ENCODE measurements at regions not wholly inside any gene's neighbourhood (a gene's known extent, or its start where the extent isn't known, plus 50 kb on each side); places are given as distances from the start of the nearest gene placed in this dataset.
A peak's percentile ranks its signal among the peaks of the same experiment; 100 is the strongest.
"Not testable (repeated sequence)": the region's sequence is repeated elsewhere in the genome, so short reads cannot be mapped to it uniquely, and the experiment has no call there.

DNA sequence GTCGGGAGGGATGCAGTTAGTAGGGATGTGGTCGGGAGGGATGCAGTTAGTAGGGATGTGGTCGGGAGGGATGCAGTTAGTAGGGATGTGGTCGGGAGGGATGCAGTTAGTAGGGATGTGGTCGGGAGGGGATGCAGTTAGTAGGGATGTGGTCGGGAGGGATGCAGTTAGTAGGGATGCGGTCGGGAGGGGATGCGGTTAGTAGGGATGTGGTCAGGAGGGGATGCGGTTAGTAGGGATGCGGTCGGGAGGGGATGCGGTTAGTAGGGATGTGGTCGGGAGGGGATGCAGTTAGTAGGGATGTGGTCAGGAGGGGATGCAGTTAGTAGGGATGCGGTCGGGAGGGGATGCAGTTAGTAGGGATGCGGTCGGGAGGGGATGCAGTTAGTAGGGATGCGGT, 96.2 kb downstream of the BDH1 start:
- H3K9me3 ChIP-seq, H3K27me3 ChIP-seq, H3K27ac ChIP-seq, H3K4me3 ChIP-seq, H3K36me3 ChIP-seq, DNase-seq: not testable (repeated sequence)
- peaks cover 0 to 20% (median 0%) of the 10 kb centered on the region in 4 donors for H3K4me1 ChIP-seq

DNA sequence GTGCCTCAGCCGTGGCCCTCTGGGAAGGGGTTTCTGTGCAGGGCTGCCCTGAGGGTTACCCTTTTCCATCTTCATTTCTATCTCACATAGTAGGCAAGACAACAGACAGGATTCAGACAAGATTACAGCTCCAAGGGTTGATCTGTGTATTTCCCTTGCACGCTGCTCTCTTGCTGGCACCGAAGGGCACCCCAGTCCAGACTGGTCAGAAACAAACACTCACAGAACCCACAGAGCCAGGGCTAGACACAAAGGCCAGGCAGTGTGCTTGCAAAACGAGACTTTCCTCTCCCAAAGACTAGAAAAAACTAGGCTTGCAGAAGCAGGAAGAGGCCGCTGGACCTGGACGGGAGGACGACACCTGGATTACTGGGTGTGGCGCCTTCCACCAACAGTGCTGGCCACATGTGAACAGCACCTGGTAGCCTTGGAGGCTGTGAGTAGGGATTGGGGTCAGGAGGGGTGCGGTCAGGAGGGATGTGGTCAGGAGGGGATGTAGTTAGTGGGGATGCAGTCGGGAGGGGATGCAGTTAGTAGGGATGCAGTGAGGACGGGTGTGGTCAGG, 96.8 kb downstream of the BDH1 start:
- DNase-seq = peak in 2 of 3 donors; percentile 54 to 67
- Histone ChIP-seq H3K27me3 (no peaks in the 10 kb centered on the region), H3K4me3 (no peak overlapping the region), H3K9me3 (no peaks in the 10 kb centered on the region), H3K27ac (peak overlapping the region in 2 of 4 donors; percentile 40 to 68), H3K4me1 (peaks cover 0 to 20% (median 0%) of the 10 kb centered on the region in 4 donors), H3K36me3 (no peaks in the 10 kb centered on the region)
- no peak for TF ChIP-seq POLR2A (IDR thresholded peaks at IDR 0.05)
- TF ChIP-seq, protein P1, sequence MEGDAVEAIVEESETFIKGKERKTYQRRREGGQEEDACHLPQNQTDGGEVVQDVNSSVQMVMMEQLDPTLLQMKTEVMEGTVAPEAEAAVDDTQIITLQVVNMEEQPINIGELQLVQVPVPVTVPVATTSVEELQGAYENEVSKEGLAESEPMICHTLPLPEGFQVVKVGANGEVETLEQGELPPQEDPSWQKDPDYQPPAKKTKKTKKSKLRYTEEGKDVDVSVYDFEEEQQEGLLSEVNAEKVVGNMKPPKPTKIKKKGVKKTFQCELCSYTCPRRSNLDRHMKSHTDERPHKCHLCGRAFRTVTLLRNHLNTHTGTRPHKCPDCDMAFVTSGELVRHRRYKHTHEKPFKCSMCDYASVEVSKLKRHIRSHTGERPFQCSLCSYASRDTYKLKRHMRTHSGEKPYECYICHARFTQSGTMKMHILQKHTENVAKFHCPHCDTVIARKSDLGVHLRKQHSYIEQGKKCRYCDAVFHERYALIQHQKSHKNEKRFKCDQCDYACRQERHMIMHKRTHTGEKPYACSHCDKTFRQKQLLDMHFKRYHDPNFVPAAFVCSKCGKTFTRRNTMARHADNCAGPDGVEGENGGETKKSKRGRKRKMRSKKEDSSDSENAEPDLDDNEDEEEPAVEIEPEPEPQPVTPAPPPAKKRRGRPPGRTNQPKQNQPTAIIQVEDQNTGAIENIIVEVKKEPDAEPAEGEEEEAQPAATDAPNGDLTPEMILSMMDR (IDR thresholded peaks at IDR 0.05) = no peak

DNA sequence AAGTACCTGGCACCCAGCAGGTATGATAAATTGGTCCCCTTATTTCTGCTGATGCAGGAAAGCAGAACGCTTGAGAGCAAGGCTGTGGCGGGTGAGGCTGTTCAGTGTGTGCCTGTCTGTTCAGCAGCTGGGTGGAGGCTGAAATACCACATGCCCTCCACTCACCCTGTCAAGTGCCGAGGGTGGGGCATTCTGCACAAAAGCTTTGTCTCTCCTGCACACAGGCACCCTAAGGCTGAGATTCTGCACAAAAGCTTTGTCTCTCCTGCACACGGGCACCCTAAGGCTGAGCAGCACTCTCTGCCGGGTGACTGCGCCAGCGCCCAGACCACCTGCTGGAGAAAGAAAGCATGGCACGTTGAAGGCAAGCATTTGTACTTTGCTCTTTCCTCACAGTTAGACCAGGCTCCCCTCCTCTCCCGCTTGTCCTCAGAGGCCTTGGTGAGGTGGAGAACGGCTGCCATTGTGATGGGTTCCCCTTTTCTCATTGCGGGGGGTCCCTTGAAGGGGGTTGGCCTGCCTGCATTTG, 97.5 kb downstream of the BDH1 start:
- peaks cover 0 to 20% (median 0%) of the 10 kb centered on the region in 4 donors for H3K4me1 ChIP-seq
- DNase-seq = peak in 2 of 3 donors; percentile 67 to 77
- no peak overlapping the region for H3K4me3 ChIP-seq
- peak overlapping the region in 2 of 4 donors; percentile 40 to 68 for H3K27ac ChIP-seq
- H3K9me3 ChIP-seq = no peaks in the 10 kb centered on the region
- no peak for TF ChIP-seq POLR2A (IDR thresholded peaks at IDR 0.05)
- TF ChIP-seq, protein P1 (IDR thresholded peaks at IDR 0.05) = peak in 4 of 6 experiments; percentile 19 to 78 (median 72)
- H3K36me3 ChIP-seq = no peaks in the 10 kb centered on the region
- no peaks in the 10 kb centered on the region for H3K27me3 ChIP-seq

DNA sequence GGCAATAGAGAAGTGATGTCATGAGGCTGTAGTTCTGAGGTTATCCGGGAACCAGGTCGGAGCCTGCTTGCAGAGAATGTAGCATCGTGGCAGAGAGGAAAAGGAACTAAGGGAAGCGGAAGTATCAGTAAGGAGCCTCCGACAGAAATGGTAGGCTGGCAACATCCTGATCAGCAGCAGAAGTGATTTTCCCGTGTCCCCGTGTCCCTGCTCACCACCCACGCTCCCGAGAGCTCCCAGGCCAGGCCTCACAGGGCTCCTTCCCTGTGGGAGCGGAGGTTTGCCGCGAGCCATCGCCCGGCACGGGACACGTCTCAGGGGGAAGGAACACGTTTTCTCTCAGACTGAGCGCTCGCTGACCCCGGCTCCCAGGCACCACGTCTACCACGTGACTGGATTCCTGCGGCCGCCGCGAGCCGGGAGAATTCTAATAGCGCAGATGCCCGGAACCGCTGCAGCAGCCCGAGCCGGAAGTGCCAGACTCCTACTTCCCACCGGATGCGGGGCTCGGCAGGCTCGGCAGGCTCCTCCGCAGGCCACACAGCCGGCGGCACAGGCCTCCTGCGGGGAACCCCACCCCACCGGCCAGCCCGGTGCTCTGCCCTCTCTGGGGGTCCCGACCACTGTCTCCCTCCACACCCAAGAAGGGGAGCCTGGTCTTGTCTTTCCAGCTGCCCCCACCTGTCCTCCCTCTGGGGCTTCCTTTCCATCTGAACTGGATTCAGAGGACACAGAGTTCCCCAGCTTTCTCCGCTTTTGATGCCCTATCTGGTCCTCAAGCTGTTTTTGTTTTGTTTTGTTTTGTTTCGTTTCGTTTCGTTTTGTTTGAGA, 99.3 kb downstream of the BDH1 start:
- Histone ChIP-seq H3K9me3 (no peaks in the 10 kb centered on the region), H3K27me3 (no peaks in the 10 kb centered on the region), H3K4me1 (peaks cover 0 to 20% (median 0%) of the 10 kb centered on the region in 4 donors), H3K27ac (peak overlapping the region; percentile 66 to 94 (median 78)), H3K36me3 (no peaks in the 10 kb centered on the region), H3K4me3 (peak overlapping the region; percentile 48 to 69 (median 65))
- DNase-seq = peak; percentile 57 to 90 (median 86)
- TF ChIP-seq, protein P1 (IDR thresholded peaks at IDR 0.05) = no peak
- TF ChIP-seq POLR2A (IDR thresholded peaks at IDR 0.05) = peak; percentile 29 to 44

DNA sequence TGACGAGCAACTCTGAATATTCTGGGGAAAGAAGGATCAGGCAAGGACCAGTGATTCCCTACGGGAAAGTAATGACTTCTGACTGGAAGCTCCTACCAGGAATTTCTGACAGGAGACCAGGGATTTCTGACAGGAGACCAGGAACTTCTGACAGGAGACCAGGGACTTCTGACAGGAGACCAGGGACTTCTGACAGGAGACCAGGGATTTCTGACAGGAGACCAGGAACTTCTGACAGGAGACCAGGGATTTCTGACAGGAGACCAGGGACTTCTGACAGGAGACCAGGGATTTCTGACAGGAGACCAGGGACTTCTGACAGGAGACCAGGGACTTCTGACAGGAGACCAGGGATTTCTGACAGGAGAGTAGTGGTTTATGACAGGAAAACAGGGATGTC, 100.9 kb downstream of the BDH1 start:
- peaks cover 0 to 20% (median 0%) of the 10 kb centered on the region in 4 donors for H3K4me1 ChIP-seq
- H3K4me3 ChIP-seq, H3K9me3 ChIP-seq, H3K36me3 ChIP-seq, H3K27me3 ChIP-seq, DNase-seq, H3K27ac ChIP-seq: not testable (repeated sequence)

DNA sequence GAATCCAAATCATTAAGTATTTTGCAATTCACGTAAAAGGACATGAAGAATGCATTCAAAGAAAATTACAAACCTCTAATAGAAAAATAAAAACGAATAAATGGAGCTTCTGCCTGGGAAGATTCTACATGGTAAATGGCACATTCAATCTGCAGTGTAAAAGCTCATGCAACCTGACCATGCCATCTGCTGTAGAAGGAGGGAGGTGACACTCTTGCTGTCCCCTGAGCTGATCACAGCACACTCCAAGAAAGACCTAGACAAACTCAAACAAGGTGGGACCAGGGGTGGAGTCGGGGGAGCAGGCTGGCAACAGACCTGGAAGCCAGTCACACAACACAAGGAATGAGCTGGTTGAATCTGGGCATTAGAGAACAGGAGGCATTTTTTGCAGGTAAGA, 101.8 kb downstream of the BDH1 start:
- H3K9me3 ChIP-seq = no peaks in the 10 kb centered on the region
- TF ChIP-seq, protein P1 (IDR thresholded peaks at IDR 0.05) = peak in 4 of 6 experiments; percentile 5 to 47 (median 38)
- TF ChIP-seq POLR2A (IDR thresholded peaks at IDR 0.05) = no peak
- H3K4me1 ChIP-seq = peaks cover 0 to 19% (median 0%) of the 10 kb centered on the region in 4 donors
- H3K27ac ChIP-seq = peak overlapping the region in 2 of 4 donors; percentile 7 to 34
- H3K4me3 ChIP-seq = no peak overlapping the region
- H3K27me3 ChIP-seq = no peaks in the 10 kb centered on the region
- no peak for DNase-seq
- H3K36me3 ChIP-seq = no peaks in the 10 kb centered on the region
